Neural cell (in vitro differentiated cells): ENCODE measurements at regions not wholly inside any gene's neighbourhood (a gene's known extent, or its start where the extent isn't known, plus 50 kb on each side); places are given as distances from the start of the nearest gene placed in this dataset.

Experiments used
- POLR2AphosphoS5 ChIP-seq: IDR thresholded peaks from 2 replicates; pipeline ENCODE4 v1.6.1; 2012
- REST ChIP-seq: IDR thresholded peaks from 2 replicates; pipeline ENCODE4 v1.6.1; 2012; ENCODE audit warnings: borderline replicate concordance
- SMC3 ChIP-seq: fragments of 450-650 bp; conservative IDR thresholded peaks from 2 replicates; pipeline ENCODE4 v1.6.1; 2014; ENCODE audit warnings: antibody characterized with exemption, mild to moderate bottlenecking, moderate library complexity; ENCODE audit not compliant: poor library complexity
- TAF1 ChIP-seq: IDR thresholded peaks from 2 replicates; pipeline ENCODE4 v1.6.1; 2012; ENCODE audit warnings: low read depth
- TF ChIP-seq, protein P1 (sequence below): fragments of 450-650 bp; IDR thresholded peaks from 2 replicates; pipeline ENCODE4 v1.5.1; 2014; ENCODE audit warnings: antibody characterized with exemption, mild to moderate bottlenecking, moderate library complexity; ENCODE audit not compliant: poor library complexity, severe bottlenecking

- TF ChIP-seq, protein P1, sequence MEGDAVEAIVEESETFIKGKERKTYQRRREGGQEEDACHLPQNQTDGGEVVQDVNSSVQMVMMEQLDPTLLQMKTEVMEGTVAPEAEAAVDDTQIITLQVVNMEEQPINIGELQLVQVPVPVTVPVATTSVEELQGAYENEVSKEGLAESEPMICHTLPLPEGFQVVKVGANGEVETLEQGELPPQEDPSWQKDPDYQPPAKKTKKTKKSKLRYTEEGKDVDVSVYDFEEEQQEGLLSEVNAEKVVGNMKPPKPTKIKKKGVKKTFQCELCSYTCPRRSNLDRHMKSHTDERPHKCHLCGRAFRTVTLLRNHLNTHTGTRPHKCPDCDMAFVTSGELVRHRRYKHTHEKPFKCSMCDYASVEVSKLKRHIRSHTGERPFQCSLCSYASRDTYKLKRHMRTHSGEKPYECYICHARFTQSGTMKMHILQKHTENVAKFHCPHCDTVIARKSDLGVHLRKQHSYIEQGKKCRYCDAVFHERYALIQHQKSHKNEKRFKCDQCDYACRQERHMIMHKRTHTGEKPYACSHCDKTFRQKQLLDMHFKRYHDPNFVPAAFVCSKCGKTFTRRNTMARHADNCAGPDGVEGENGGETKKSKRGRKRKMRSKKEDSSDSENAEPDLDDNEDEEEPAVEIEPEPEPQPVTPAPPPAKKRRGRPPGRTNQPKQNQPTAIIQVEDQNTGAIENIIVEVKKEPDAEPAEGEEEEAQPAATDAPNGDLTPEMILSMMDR: no peak
- TF ChIP-seq TAF1 (no peak), REST (no peak), SMC3 (no peak), POLR2AphosphoS5 (no peak)
These were observed 317.1 kb upstream of the CBLB start for GRCh38 chr3:106185949-106186348.
